ENCODE measurements at regions not wholly inside any gene's neighbourhood (a gene's known extent, or its start where the extent isn't known, plus 50 kb on each side); places are given as distances from the start of the nearest gene placed in this dataset.

- TF ChIP-seq POLR2A (IDR thresholded peaks at IDR 0.05; ENCODE audit: low read length) (no peak), GATA1 (IDR thresholded peaks at IDR 0.05; ENCODE audit: low read depth, low read length) (no peak)
Observed at GRCh38 chr6:84539122-84539856, 225.1 kb downstream of the TBX18 start.

All from erythroblast (primary cell).